SU-DHL-6 (cell line): ENCODE measurements at regions not wholly inside any gene's neighbourhood (a gene's known extent, or its start where the extent isn't known, plus 50 kb on each side); places are given as distances from the start of the nearest gene placed in this dataset.

Source experiments
- EZH2phosphoT487 ChIP-seq: fragments of 200-600 bp; sonication (generic), shearing (Covaris generic); conservative IDR thresholded peaks from 2 replicates; pipeline ENCODE4 v1.6.1; 2018; ENCODE audit warnings: mild to moderate bottlenecking, antibody characterized with exemption, low read length, moderate library complexity, mixed read lengths
- TF ChIP-seq, protein P1 (sequence below): fragments of 200-600 bp; sonication (generic); IDR thresholded peaks from one replicate; pipeline ENCODE4 v1.5.1; 2017; ENCODE audit warnings: antibody characterized with exemption, mild to moderate bottlenecking, low read length, moderate library complexity; ENCODE audit not compliant: insufficient read depth, poor library complexity, severe bottlenecking

DNA sequence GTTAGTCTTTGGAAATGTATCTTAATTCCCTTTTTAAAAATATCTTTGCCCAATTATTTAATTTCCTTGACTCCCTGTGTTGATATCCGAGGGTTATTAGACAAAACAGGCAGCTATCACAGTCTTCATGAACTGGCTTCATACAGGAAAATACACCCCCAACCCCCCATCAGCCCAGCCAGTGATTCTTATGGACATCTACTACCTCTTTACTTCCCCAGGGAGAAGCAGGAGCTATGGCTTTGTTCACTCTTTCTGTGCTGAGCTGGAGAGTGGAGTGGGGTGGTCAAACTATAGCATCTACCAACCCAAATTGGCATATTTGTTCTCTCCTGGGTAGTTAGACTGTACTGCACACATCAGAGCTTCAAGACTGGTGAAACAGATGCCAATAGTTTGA is 134.4 kb upstream of the SLC38A2 start:
- TF ChIP-seq, protein P1, sequence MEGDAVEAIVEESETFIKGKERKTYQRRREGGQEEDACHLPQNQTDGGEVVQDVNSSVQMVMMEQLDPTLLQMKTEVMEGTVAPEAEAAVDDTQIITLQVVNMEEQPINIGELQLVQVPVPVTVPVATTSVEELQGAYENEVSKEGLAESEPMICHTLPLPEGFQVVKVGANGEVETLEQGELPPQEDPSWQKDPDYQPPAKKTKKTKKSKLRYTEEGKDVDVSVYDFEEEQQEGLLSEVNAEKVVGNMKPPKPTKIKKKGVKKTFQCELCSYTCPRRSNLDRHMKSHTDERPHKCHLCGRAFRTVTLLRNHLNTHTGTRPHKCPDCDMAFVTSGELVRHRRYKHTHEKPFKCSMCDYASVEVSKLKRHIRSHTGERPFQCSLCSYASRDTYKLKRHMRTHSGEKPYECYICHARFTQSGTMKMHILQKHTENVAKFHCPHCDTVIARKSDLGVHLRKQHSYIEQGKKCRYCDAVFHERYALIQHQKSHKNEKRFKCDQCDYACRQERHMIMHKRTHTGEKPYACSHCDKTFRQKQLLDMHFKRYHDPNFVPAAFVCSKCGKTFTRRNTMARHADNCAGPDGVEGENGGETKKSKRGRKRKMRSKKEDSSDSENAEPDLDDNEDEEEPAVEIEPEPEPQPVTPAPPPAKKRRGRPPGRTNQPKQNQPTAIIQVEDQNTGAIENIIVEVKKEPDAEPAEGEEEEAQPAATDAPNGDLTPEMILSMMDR, result no peak
- TF ChIP-seq EZH2phosphoT487, result no peak
